ENCODE measurements at regions not wholly inside any gene's neighbourhood (a gene's known extent, or its start where the extent isn't known, plus 50 kb on each side); places are given as distances from the start of the nearest gene placed in this dataset.
"Not testable (repeated sequence)": the region's sequence is repeated elsewhere in the genome, so short reads cannot be mapped to it uniquely, and the experiment has no call there.

- Histone ChIP-seq H3K4me2 (ENCODE audit: low read length) (no peak overlapping the region), H3K36me3 (ENCODE audit: insufficient read depth, low read length) (no peaks in the 10 kb centered on the region), H3K4me1 (ENCODE audit: control insufficient read depth, insufficient read depth, low read length) (no peaks in the 10 kb centered on the region), H3K9me3 (replicated peaks; ENCODE audit: low read length) (no peaks in the 10 kb centered on the region), H3K27me3 (ENCODE audit: control insufficient read depth, insufficient read depth, low read length) (no peaks in the 10 kb centered on the region), H3K4me3 (ENCODE audit: low read length) (no peak overlapping the region), H3K9ac (ENCODE audit: low read depth, low read length) (no peak overlapping the region)
Measured at GRCh38 chr14:66273261-66273832, 212.8 kb upstream of the CCDC196 start.

GRCh38 chr14:66278418-66278817, 207.8 kb upstream of the CCDC196 start:
- H3K4me3 ChIP-seq (ENCODE audit: low read length); H3K4me1 ChIP-seq (ENCODE audit: control insufficient read depth, insufficient read depth, low read length); H3K27me3 ChIP-seq (ENCODE audit: control insufficient read depth, insufficient read depth, low read length); H3K4me2 ChIP-seq (ENCODE audit: low read length); H3K36me3 ChIP-seq (ENCODE audit: insufficient read depth, low read length); H3K9ac ChIP-seq (ENCODE audit: low read depth, low read length); H3K9me3 ChIP-seq (replicated peaks; ENCODE audit: low read length): not testable (repeated sequence)

GRCh38 chr14:66281036-66281776, 205.0 kb upstream of the CCDC196 start:
- no peak overlapping the region for H3K4me3 ChIP-seq (ENCODE audit: low read length)
- no peaks in the 10 kb centered on the region for H3K27me3 ChIP-seq (ENCODE audit: control insufficient read depth, insufficient read depth, low read length)
- H3K4me2 ChIP-seq (ENCODE audit: low read length): no peak overlapping the region
- no peak overlapping the region for H3K9ac ChIP-seq (ENCODE audit: low read depth, low read length)
- H3K36me3 ChIP-seq (ENCODE audit: insufficient read depth, low read length): no peaks in the 10 kb centered on the region
- no peaks in the 10 kb centered on the region for H3K4me1 ChIP-seq (ENCODE audit: control insufficient read depth, insufficient read depth, low read length)
- H3K9me3 ChIP-seq (replicated peaks; ENCODE audit: low read length): no peaks in the 10 kb centered on the region

GRCh38 chr14:66284346-66284745, 201.8 kb upstream of the CCDC196 start:
- Histone ChIP-seq H3K27me3 (ENCODE audit: control insufficient read depth, insufficient read depth, low read length) (no peaks in the 10 kb centered on the region), H3K4me3 (ENCODE audit: low read length) (no peak overlapping the region), H3K36me3 (ENCODE audit: insufficient read depth, low read length) (no peaks in the 10 kb centered on the region), H3K9me3 (replicated peaks; ENCODE audit: low read length) (no peaks in the 10 kb centered on the region), H3K4me2 (ENCODE audit: low read length) (no peak overlapping the region), H3K4me1 (ENCODE audit: control insufficient read depth, insufficient read depth, low read length) (no peaks in the 10 kb centered on the region), H3K9ac (ENCODE audit: low read depth, low read length) (no peak overlapping the region)

GRCh38 chr14:66288511-66288910, 197.7 kb upstream of the CCDC196 start:
- Histone ChIP-seq H3K36me3 (ENCODE audit: insufficient read depth, low read length) (no peaks in the 10 kb centered on the region), H3K27me3 (ENCODE audit: control insufficient read depth, insufficient read depth, low read length) (no peaks in the 10 kb centered on the region), H3K4me1 (ENCODE audit: control insufficient read depth, insufficient read depth, low read length) (no peaks in the 10 kb centered on the region), H3K4me2 (ENCODE audit: low read length) (no peak overlapping the region), H3K4me3 (ENCODE audit: low read length) (no peak overlapping the region), H3K9ac (ENCODE audit: low read depth, low read length) (no peak overlapping the region), H3K9me3 (replicated peaks; ENCODE audit: low read length) (no peaks in the 10 kb centered on the region)

DNA sequence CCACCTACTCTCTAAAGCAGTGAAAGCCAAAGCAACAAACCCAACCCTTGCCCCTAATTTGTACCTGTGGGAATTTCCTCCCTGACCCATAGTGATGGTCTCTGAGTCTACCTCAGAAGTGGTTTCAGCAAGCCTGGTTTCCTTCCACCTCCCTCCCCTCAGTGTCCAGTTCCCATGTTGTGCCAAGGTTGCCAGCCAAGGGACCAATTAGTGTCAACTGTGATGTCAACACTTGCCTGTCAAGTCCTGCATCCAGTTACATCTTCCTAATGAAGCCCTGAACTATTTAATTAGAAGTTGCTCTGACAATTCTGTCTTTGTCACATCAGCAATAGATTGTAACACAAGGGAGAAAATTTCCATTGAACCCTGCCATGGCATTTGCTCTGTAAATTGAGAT, 194.4 kb upstream of the CCDC196 start:
- no peaks in the 10 kb centered on the region for H3K36me3 ChIP-seq (ENCODE audit: insufficient read depth, low read length)
- no peak overlapping the region for H3K9ac ChIP-seq (ENCODE audit: low read depth, low read length)
- no peak overlapping the region for H3K4me2 ChIP-seq (ENCODE audit: low read length)
- no peaks in the 10 kb centered on the region for H3K9me3 ChIP-seq (replicated peaks; ENCODE audit: low read length)
- no peaks in the 10 kb centered on the region for H3K4me1 ChIP-seq (ENCODE audit: control insufficient read depth, insufficient read depth, low read length)
- H3K27me3 ChIP-seq (ENCODE audit: control insufficient read depth, insufficient read depth, low read length): no peaks in the 10 kb centered on the region
- H3K4me3 ChIP-seq (ENCODE audit: low read length): no peak overlapping the region

GRCh38 chr14:66293533-66294105, 192.6 kb upstream of the CCDC196 start:
- Histone ChIP-seq H3K36me3 (ENCODE audit: insufficient read depth, low read length) (no peaks in the 10 kb centered on the region), H3K9me3 (replicated peaks; ENCODE audit: low read length) (no peaks in the 10 kb centered on the region), H3K27me3 (ENCODE audit: control insufficient read depth, insufficient read depth, low read length) (no peaks in the 10 kb centered on the region), H3K4me3 (ENCODE audit: low read length) (no peak overlapping the region), H3K9ac (ENCODE audit: low read depth, low read length) (no peak overlapping the region), H3K4me2 (ENCODE audit: low read length) (no peak overlapping the region), H3K4me1 (ENCODE audit: control insufficient read depth, insufficient read depth, low read length) (no peaks in the 10 kb centered on the region)

DNA sequence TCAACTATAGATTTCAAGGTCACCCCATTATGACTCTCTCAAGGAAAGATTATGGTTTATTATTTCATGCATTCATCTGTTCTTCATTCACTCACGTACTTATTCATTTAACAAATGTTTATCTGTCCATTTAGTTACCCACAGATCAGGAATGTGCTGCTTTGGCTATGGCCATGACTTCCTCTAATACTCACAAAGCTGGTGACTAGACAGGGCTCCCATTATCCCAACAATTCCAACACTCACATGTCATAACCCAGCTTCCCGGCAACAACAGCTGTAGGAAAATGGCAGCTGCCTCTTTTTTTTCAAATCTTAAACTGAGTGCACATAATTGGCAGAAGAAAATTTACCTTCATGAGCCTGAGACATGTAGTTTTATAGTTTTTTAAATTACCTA, 190.8 kb upstream of the CCDC196 start:
- Histone ChIP-seq H3K36me3 (ENCODE audit: insufficient read depth, low read length) (no peaks in the 10 kb centered on the region), H3K27me3 (ENCODE audit: control insufficient read depth, insufficient read depth, low read length) (no peaks in the 10 kb centered on the region), H3K4me3 (ENCODE audit: low read length) (no peak overlapping the region), H3K4me1 (ENCODE audit: control insufficient read depth, insufficient read depth, low read length) (no peaks in the 10 kb centered on the region), H3K9me3 (replicated peaks; ENCODE audit: low read length) (no peaks in the 10 kb centered on the region), H3K9ac (ENCODE audit: low read depth, low read length) (no peak overlapping the region), H3K4me2 (ENCODE audit: low read length) (no peak overlapping the region)

- H3K4me1 ChIP-seq (ENCODE audit: control insufficient read depth, insufficient read depth, low read length): no peaks in the 10 kb centered on the region
- no peak overlapping the region for H3K4me3 ChIP-seq (ENCODE audit: low read length)
- no peak overlapping the region for H3K9ac ChIP-seq (ENCODE audit: low read depth, low read length)
- H3K4me2 ChIP-seq (ENCODE audit: low read length): no peak overlapping the region
- H3K9me3 ChIP-seq (replicated peaks; ENCODE audit: low read length): no peaks in the 10 kb centered on the region
- no peaks in the 10 kb centered on the region for H3K36me3 ChIP-seq (ENCODE audit: insufficient read depth, low read length)
- no peaks in the 10 kb centered on the region for H3K27me3 ChIP-seq (ENCODE audit: control insufficient read depth, insufficient read depth, low read length)
Measured at GRCh38 chr14:66300886-66301285, 185.3 kb upstream of the CCDC196 start.

GRCh38 chr14:66306101-66306500, 180.1 kb upstream of the CCDC196 start:
- Histone ChIP-seq H3K9me3 (replicated peaks; ENCODE audit: low read length) (no peaks in the 10 kb centered on the region), H3K27me3 (ENCODE audit: control insufficient read depth, insufficient read depth, low read length) (no peaks in the 10 kb centered on the region), H3K4me1 (ENCODE audit: control insufficient read depth, insufficient read depth, low read length) (no peaks in the 10 kb centered on the region), H3K9ac (ENCODE audit: low read depth, low read length) (no peak overlapping the region), H3K4me2 (ENCODE audit: low read length) (no peak overlapping the region), H3K36me3 (ENCODE audit: insufficient read depth, low read length) (no peaks in the 10 kb centered on the region), H3K4me3 (ENCODE audit: low read length) (no peak overlapping the region)

- H3K9ac ChIP-seq (ENCODE audit: low read depth, low read length): no peak overlapping the region
- H3K9me3 ChIP-seq (replicated peaks; ENCODE audit: low read length): no peaks in the 10 kb centered on the region
- no peak overlapping the region for H3K4me3 ChIP-seq (ENCODE audit: low read length)
- no peak overlapping the region for H3K4me2 ChIP-seq (ENCODE audit: low read length)
- H3K27me3 ChIP-seq (ENCODE audit: control insufficient read depth, insufficient read depth, low read length): no peaks in the 10 kb centered on the region
- H3K4me1 ChIP-seq (ENCODE audit: control insufficient read depth, insufficient read depth, low read length): no peaks in the 10 kb centered on the region
- H3K36me3 ChIP-seq (ENCODE audit: insufficient read depth, low read length): no peaks in the 10 kb centered on the region
Measured at GRCh38 chr14:66311058-66311457, 175.1 kb upstream of the CCDC196 start.

GRCh38 chr14:66311990-66312389, 174.2 kb upstream of the CCDC196 start:
- H3K4me2 ChIP-seq (ENCODE audit: low read length): no peak overlapping the region
- H3K36me3 ChIP-seq (ENCODE audit: insufficient read depth, low read length): no peaks in the 10 kb centered on the region
- no peak overlapping the region for H3K4me3 ChIP-seq (ENCODE audit: low read length)
- no peaks in the 10 kb centered on the region for H3K9me3 ChIP-seq (replicated peaks; ENCODE audit: low read length)
- H3K9ac ChIP-seq (ENCODE audit: low read depth, low read length): no peak overlapping the region
- no peaks in the 10 kb centered on the region for H3K4me1 ChIP-seq (ENCODE audit: control insufficient read depth, insufficient read depth, low read length)
- H3K27me3 ChIP-seq (ENCODE audit: control insufficient read depth, insufficient read depth, low read length): no peaks in the 10 kb centered on the region
